Gastrocnemius medialis (tissue), 4 donors: ENCODE measurements at regions not wholly inside any gene's neighbourhood (a gene's known extent, or its start where the extent isn't known, plus 50 kb on each side); places are given as distances from the start of the nearest gene placed in this dataset.

Source experiments
- POLR2A ChIP-seq, 2 donors: fragments of 450-650 bp; IDR thresholded peaks; one replicate each; pipeline ENCODE4 v1.6.1; 2017; ENCODE audit warnings: antibody characterized with exemption in 2 of 2, mild to moderate bottlenecking in 2 of 2, moderate library complexity in 2 of 2
- TF ChIP-seq, protein P1 (sequence below), 5 experiments: fragments of 450-650 bp in 3 of 5; fragments of 200-600 bp in 2 of 5; sonication (generic) in 2 of 5; IDR thresholded peaks in 4 of 5; conservative IDR thresholded peaks in 1 of 5; 1 replicate in 4 of 5; 2 replicates in 1 of 5; pipeline ENCODE4 v1.5.1; 2016 to 2019; ENCODE audit warnings: antibody characterized with exemption in 5 of 5, mild to moderate bottlenecking in 3 of 5, moderate library complexity in 3 of 5

DNA sequence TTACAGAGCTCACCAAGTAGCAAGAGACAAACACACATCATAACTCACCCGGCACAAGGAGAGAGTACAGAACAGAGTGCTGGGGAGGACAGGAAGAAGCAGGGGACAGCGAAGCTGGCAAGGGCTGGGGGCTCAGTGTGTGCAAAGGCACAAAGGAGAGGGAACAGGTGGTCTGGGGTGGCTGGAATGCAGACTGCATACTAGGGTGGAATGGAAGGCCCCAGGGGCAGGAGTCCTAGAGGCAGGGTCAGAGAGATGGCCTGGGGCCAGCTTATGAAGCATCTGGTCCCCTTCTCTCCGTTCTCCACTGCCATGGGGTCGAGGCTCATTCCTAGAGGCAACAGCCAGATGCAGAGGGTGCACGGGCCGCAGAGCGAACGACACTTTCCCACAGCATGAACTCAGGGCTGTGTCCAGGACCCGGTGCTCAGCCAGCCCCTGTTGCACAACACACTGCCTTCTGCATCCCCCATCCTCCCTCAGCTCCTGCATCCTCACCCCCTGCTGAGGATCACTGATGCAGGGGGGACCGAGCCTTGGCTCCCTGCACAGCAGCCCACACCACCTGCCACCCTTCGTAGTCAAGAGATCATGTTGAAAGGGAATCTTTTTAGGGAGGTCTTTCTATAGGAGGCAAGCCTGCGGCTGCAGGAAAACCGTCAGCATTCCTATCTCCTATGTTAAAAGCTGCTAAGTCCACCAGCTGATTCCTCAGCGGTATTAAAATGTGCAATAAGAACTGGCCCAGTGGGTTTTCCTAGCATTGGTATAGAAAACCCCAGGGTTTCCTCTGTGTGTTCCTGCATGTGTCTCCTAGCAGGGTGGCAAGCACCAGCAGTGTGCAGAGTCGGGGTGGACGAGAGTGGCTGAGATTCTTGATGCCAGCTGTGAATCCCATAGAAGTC lies 293.5 kb downstream of the UACA start:
- no peak for TF ChIP-seq POLR2A (IDR thresholded peaks at IDR 0.05)
- TF ChIP-seq, protein P1, sequence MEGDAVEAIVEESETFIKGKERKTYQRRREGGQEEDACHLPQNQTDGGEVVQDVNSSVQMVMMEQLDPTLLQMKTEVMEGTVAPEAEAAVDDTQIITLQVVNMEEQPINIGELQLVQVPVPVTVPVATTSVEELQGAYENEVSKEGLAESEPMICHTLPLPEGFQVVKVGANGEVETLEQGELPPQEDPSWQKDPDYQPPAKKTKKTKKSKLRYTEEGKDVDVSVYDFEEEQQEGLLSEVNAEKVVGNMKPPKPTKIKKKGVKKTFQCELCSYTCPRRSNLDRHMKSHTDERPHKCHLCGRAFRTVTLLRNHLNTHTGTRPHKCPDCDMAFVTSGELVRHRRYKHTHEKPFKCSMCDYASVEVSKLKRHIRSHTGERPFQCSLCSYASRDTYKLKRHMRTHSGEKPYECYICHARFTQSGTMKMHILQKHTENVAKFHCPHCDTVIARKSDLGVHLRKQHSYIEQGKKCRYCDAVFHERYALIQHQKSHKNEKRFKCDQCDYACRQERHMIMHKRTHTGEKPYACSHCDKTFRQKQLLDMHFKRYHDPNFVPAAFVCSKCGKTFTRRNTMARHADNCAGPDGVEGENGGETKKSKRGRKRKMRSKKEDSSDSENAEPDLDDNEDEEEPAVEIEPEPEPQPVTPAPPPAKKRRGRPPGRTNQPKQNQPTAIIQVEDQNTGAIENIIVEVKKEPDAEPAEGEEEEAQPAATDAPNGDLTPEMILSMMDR (IDR thresholded peaks at IDR 0.05 in 4 of 5, conservative IDR thresholded peaks at IDR 0.05 in 1 of 5): no peak
